ENCODE measurements at regions not wholly inside any gene's neighbourhood (a gene's known extent, or its start where the extent isn't known, plus 50 kb on each side); places are given as distances from the start of the nearest gene placed in this dataset.

GRCh38 chr10:61320257-61320587, 133.0 kb downstream of the TMEM26 start:
- no peak for TF ChIP-seq CTCF (IDR thresholded peaks at IDR 0.05)
- TF ChIP-seq POLR2AphosphoS5 (IDR thresholded peaks at IDR 0.05) = no peak
- TF ChIP-seq EP300 (IDR thresholded peaks at IDR 0.05) = no peak
- no peak for TF ChIP-seq POLR2A (IDR thresholded peaks at IDR 0.05)
